CD14-positive monocyte (primary cell): ENCODE measurements at regions not wholly inside any gene's neighbourhood (a gene's known extent, or its start where the extent isn't known, plus 50 kb on each side); places are given as distances from the start of the nearest gene placed in this dataset.

Source experiments
- DNase-seq, 3 donors: peaks; one replicate each; pipeline ENCODE4 v3.0.0-alpha.2; 2011 to 2022
- H2AFZ ChIP-seq: 2 replicates; pipeline ENCODE4 v1.6.0; 2012; ENCODE audit warnings: mild to moderate bottlenecking, low read depth, low read length, inconsistent platforms; ENCODE audit not compliant: insufficient read depth, poor library complexity, severe bottlenecking
- H3K27ac ChIP-seq, 2 donors: 1 replicate in 1 of 2; 2 replicates in 1 of 2; pipeline ENCODE4 v1.5.1; 2012 to 2013; ENCODE audit warnings: low read length in 2 of 2, control low read depth in 1 of 2, inconsistent platforms in 1 of 2, low read depth in 1 of 2, mild to moderate bottlenecking in 1 of 2
- H3K27me3 ChIP-seq, 2 donors: one replicate each; pipeline versions ENCODE4 v1.6.0 to v1.6.1; 2011 to 2013; ENCODE audit warnings: low read length in 2 of 2; ENCODE audit not compliant: control insufficient read depth in 2 of 2, insufficient read depth in 2 of 2
- H3K36me3 ChIP-seq, 2 donors: replicated peaks in 1 of 2; 1 replicate in 1 of 2; 2 replicates in 1 of 2; pipeline versions ENCODE4 v1.5.1 to v1.6.1; 2012 to 2013; ENCODE audit warnings: low read length in 2 of 2, control low read depth in 1 of 2, inconsistent platforms in 1 of 2, mild to moderate bottlenecking in 1 of 2; ENCODE audit not compliant: insufficient read depth in 2 of 2, control insufficient read depth in 1 of 2
- H3K4me1 ChIP-seq, 2 donors: 1 replicate in 1 of 2; 2 replicates in 1 of 2; pipeline versions ENCODE4 v1.5.1 to v1.6.1; 2012 to 2013; ENCODE audit warnings: low read length in 2 of 2, control low read depth in 1 of 2, inconsistent platforms in 1 of 2, mild to moderate bottlenecking in 1 of 2, moderate library complexity in 1 of 2; ENCODE audit not compliant: insufficient read depth in 2 of 2, control insufficient read depth in 1 of 2
- H3K4me2 ChIP-seq: replicated peaks from 2 replicates; pipeline ENCODE3; 2012; ENCODE audit warnings: low read length, moderate library complexity, mild to moderate bottlenecking; ENCODE audit not compliant: poor library complexity, severe bottlenecking; ENCODE audit errors: extremely low read depth
- H3K4me3 ChIP-seq, 3 experiments: fragments of 200-600 bp in 1 of 3; sonication (generic) in 1 of 3; replicated peaks in 1 of 3; 1 replicate in 2 of 3; 2 replicates in 1 of 3; pipeline ENCODE4 v1.5.1; 2011 to 2013; ENCODE audit warnings: low read length in 3 of 3, mild to moderate bottlenecking in 3 of 3, control low read depth in 2 of 3, low read depth in 2 of 3, inconsistent platforms in 1 of 3, moderate library complexity in 1 of 3
- H3K79me2 ChIP-seq: 2 replicates; pipeline ENCODE4 v1.6.0; 2012; ENCODE audit warnings: mild to moderate bottlenecking, control low read depth, inconsistent platforms, low read length, moderate library complexity; ENCODE audit not compliant: insufficient read depth
- H3K9ac ChIP-seq: 2 replicates; pipeline ENCODE4 v1.6.0; 2017; ENCODE audit warnings: low read length, mild to moderate bottlenecking; ENCODE audit not compliant: insufficient read depth, poor library complexity, severe bottlenecking
- H3K9me3 ChIP-seq, 2 donors: replicated peaks in 1 of 2; 1 replicate in 1 of 2; 2 replicates in 1 of 2; pipeline versions ENCODE4 v1.5.1 to v1.6.1; 2012 to 2013; ENCODE audit warnings: low read length in 2 of 2, control low read depth in 1 of 2; ENCODE audit not compliant: control insufficient read depth in 1 of 2, insufficient read depth in 1 of 2
- H4K20me1 ChIP-seq: 2 replicates; pipeline ENCODE4 v1.6.0; 2012; ENCODE audit warnings: mild to moderate bottlenecking, low read length, control low read depth, moderate library complexity; ENCODE audit not compliant: insufficient read depth
- H3K27ac Mint-ChIP-seq, 7 donors: one replicate each; pipeline ENCODE4 v1.8.0; 2020; ENCODE audit warnings: mild to moderate bottlenecking in 7 of 7, mixed read lengths in 7 of 7, moderate library complexity in 6 of 7, inconsistent platforms in 2 of 7
- H3K27me3 Mint-ChIP-seq, 3 donors: one replicate each; pipeline ENCODE4 v1.8.0; 2021 to 2022; ENCODE audit warnings: low read depth in 3 of 3, mild to moderate bottlenecking in 3 of 3, mixed read lengths in 3 of 3, moderate library complexity in 3 of 3, inconsistent platforms in 1 of 3
- H3K36me3 Mint-ChIP-seq, 2 donors: one replicate each; pipeline ENCODE4 v1.8.0; 2020; ENCODE audit warnings: mixed read lengths in 2 of 2, inconsistent platforms in 1 of 2, mild to moderate bottlenecking in 1 of 2
- H3K4me1 Mint-ChIP-seq: one replicate; pipeline ENCODE4 v1.8.0; 2020; ENCODE audit warnings: mild to moderate bottlenecking, mixed read lengths
- H3K4me3 Mint-ChIP-seq, 2 donors: one replicate each; pipeline ENCODE4 v1.8.0; 2020; ENCODE audit warnings: mild to moderate bottlenecking in 2 of 2, mixed read lengths in 2 of 2, moderate library complexity in 1 of 2
- H3K9me3 Mint-ChIP-seq, 7 donors: one replicate each; pipeline ENCODE4 v1.8.0; 2020 to 2022; ENCODE audit warnings: mixed read lengths in 7 of 7, mild to moderate bottlenecking in 6 of 7, moderate library complexity in 6 of 7, inconsistent platforms in 2 of 7
- CTCF ChIP-seq: fragments of 200-600 bp; IDR thresholded peaks from one replicate; pipeline ENCODE4 v1.8.0; 2022; ENCODE audit warnings: antibody characterized with exemption, mild to moderate bottlenecking
- WGBS: methylation state at CpG from one replicate; pipeline ENCODE4 v1.1.5; 2013; ENCODE audit warnings: missing lambda C conversion rate; ENCODE audit not compliant: insufficient coverage; 5-methylcytosine and 5-hydroxymethylcytosine counted together
- intact Hi-C, 2 donors: fragments of 100-400 bp; cut with micrococcal nuclease; formaldehyde crosslinking; loops; one replicate each; pipeline versions ENCODE4 v1.15.0 to v1.15.1; 2023

- intact Hi-C loops = no loop called here
- WGBS = no CpG with 5 or more reads among the region's 15 CpGs
These were observed 159.0 kb downstream of the TRIM27 start for GRCh38 chr6:28764761-28765282.

GRCh38 chr6:28765978-28766351, 157.8 kb downstream of the TRIM27 start:
- Mint-ChIP-seq H3K4me3 (peak overlapping the region in 1 of 2 donors; percentile 82), H3K36me3 (peaks cover 0 to 8% of the 10 kb centered on the region in 2 donors), H3K4me1 (no peaks in the 10 kb centered on the region), H3K9me3 (peaks cover 10 to 62% (median 44%) of the 10 kb centered on the region in 7 donors), H3K27ac (no peak overlapping the region), H3K27me3 (peaks cover 71 to 86% (median 75%) of the 10 kb centered on the region in 3 donors)
- Histone ChIP-seq H3K27me3 (peaks cover 65 to 90% of the 10 kb centered on the region in 2 donors), H3K9me3 (peaks cover 27 to 52% of the 10 kb centered on the region in 2 donors), H3K27ac (no peak overlapping the region), H3K4me3 (no peak overlapping the region), H3K4me2 (no peak overlapping the region), H4K20me1 (no peaks in the 10 kb centered on the region), H3K79me2 (no peaks in the 10 kb centered on the region), H3K4me1 (no peaks in the 10 kb centered on the region), H3K9ac (no peak overlapping the region), H3K36me3 (no peaks in the 10 kb centered on the region), H2AFZ (no peak overlapping the region)
- no peak for TF ChIP-seq CTCF
- WGBS = 0% methylated on average over 7 of the region's 13 CpGs
- intact Hi-C loops = no loop called here
- DNase-seq = no peak

More at GRCh38 chr6:28764761-28765282, 159.0 kb downstream of the TRIM27 start:
- Mint-ChIP-seq H3K4me1 (no peaks in the 10 kb centered on the region), H3K36me3 (peaks cover 0 to 7% of the 10 kb centered on the region in 2 donors), H3K4me3 (peak overlapping the region in 1 of 2 donors; percentile 82), H3K27me3 (peaks cover 63 to 75% (median 64%) of the 10 kb centered on the region in 3 donors), H3K27ac (no peak overlapping the region), H3K9me3 (peaks cover 10 to 56% (median 40%) of the 10 kb centered on the region in 7 donors)
- Histone ChIP-seq H3K4me2 (no peak overlapping the region), H3K36me3 (no peaks in the 10 kb centered on the region), H3K27ac (no peak overlapping the region), H3K4me1 (no peaks in the 10 kb centered on the region), H3K27me3 (peaks cover 55 to 84% of the 10 kb centered on the region in 2 donors), H3K79me2 (no peaks in the 10 kb centered on the region), H4K20me1 (no peaks in the 10 kb centered on the region), H2AFZ (no peak overlapping the region), H3K9ac (no peak overlapping the region), H3K9me3 (peaks cover 21 to 42% of the 10 kb centered on the region in 2 donors), H3K4me3 (no peak overlapping the region)
- no peak for TF ChIP-seq CTCF
- no peak for DNase-seq
